Colonic mucosa (tissue), 4 donors: ENCODE measurements at regions not wholly inside any gene's neighbourhood (a gene's known extent, or its start where the extent isn't known, plus 50 kb on each side); places are given as distances from the start of the nearest gene placed in this dataset.

Source experiments
- DNase-seq: peaks from one replicate; pipeline ENCODE4 v3.0.0-alpha.2; 2020
- H3K27ac ChIP-seq: fragments of 200-600 bp; one replicate; pipeline ENCODE4 v1.8.0; 2021
- H3K27me3 ChIP-seq: fragments of 200-600 bp; one replicate; pipeline ENCODE4 v1.8.0; 2021
- H3K36me3 ChIP-seq: fragments of 200-600 bp; one replicate; pipeline ENCODE4 v1.8.0; 2021
- H3K4me1 ChIP-seq: fragments of 200-600 bp; one replicate; pipeline ENCODE4 v1.8.0; 2021; ENCODE audit warnings: mild to moderate bottlenecking
- H3K4me3 ChIP-seq: fragments of 200-600 bp; one replicate; pipeline ENCODE4 v1.8.0; 2021
- H3K9ac ChIP-seq, 2 donors: one replicate each; pipeline ENCODE4 v1.7.0; 2013; ENCODE audit warnings: control low read depth in 2 of 2, low read depth in 2 of 2, low read length in 2 of 2
- H3K9me3 ChIP-seq: fragments of 200-600 bp; one replicate; pipeline ENCODE4 v1.8.0; 2021
- CTCF ChIP-seq: fragments of 200-600 bp; IDR thresholded peaks from one replicate; pipeline ENCODE4 v1.8.0; 2022; ENCODE audit warnings: antibody characterized with exemption, mild to moderate bottlenecking
- intact Hi-C: fragments of 100-400 bp; cut with DNase I; formaldehyde crosslinking; loops from one replicate; pipeline ENCODE4 v1.14.1; 2022
- donor health status: healthy.
- donor health status: DM: no; HTN: no; CAD: no.
- donor health status: DM: no; HTN: no; CAD: no.

- no peak for TF ChIP-seq CTCF
- Histone ChIP-seq H3K4me3 (no peak overlapping the region), H3K9me3 (no peaks in the 10 kb centered on the region), H3K36me3 (no peaks in the 10 kb centered on the region), H3K4me1 (no peaks in the 10 kb centered on the region), H3K9ac (no peak overlapping the region), H3K27me3 (no peaks in the 10 kb centered on the region), H3K27ac (no peak overlapping the region)
- intact Hi-C loops, result no loop called here
- peak; percentile 6 for DNase-seq
Observed at GRCh38 chr15:69609176-69609575, 156.6 kb downstream of the RPLP1 start.

GRCh38 chr15:69609776-69610175 is 157.2 kb downstream of the RPLP1 start:
- Histone ChIP-seq H3K4me1 (no peaks in the 10 kb centered on the region), H3K27me3 (no peaks in the 10 kb centered on the region), H3K36me3 (no peaks in the 10 kb centered on the region), H3K27ac (no peak overlapping the region), H3K9me3 (no peaks in the 10 kb centered on the region), H3K4me3 (no peak overlapping the region), H3K9ac (no peak overlapping the region)
- DNase-seq, result no peak
- intact Hi-C loops, result no loop called here
- TF ChIP-seq CTCF, result no peak

- Histone ChIP-seq H3K9ac (no peak overlapping the region), H3K4me1 (no peaks in the 10 kb centered on the region), H3K27ac (no peak overlapping the region), H3K36me3 (no peaks in the 10 kb centered on the region), H3K4me3 (no peak overlapping the region), H3K9me3 (no peaks in the 10 kb centered on the region), H3K27me3 (no peaks in the 10 kb centered on the region)
- intact Hi-C loops, result no loop called here
- DNase-seq, result no peak
- TF ChIP-seq CTCF, result no peak
Observed at GRCh38 chr15:69610277-69610676, 157.7 kb downstream of the RPLP1 start.

- H3K36me3 ChIP-seq, result no peaks in the 10 kb centered on the region
- DNase-seq, result peak; percentile 6
- intact Hi-C loops, result no loop called here
- H3K4me3 ChIP-seq, result no peak overlapping the region
- H3K9me3 ChIP-seq, result no peaks in the 10 kb centered on the region
- TF ChIP-seq CTCF, result no peak
- no peak overlapping the region for H3K27ac ChIP-seq
- H3K9ac ChIP-seq, result no peak overlapping the region
- no peaks in the 10 kb centered on the region for H3K27me3 ChIP-seq
- H3K4me1 ChIP-seq, result no peaks in the 10 kb centered on the region
Observed at GRCh38 chr15:69610858-69611257, 158.2 kb downstream of the RPLP1 start.

GRCh38 chr15:69612112-69612511 is 159.5 kb downstream of the RPLP1 start:
- Histone ChIP-seq H3K9me3 (no peaks in the 10 kb centered on the region), H3K36me3 (no peaks in the 10 kb centered on the region), H3K27ac (no peak overlapping the region), H3K9ac (no peak overlapping the region), H3K4me1 (no peaks in the 10 kb centered on the region), H3K4me3 (no peak overlapping the region), H3K27me3 (no peaks in the 10 kb centered on the region)
- peak; percentile 15 for DNase-seq
- TF ChIP-seq CTCF, result no peak
- intact Hi-C loops, result no loop called here

GRCh38 chr15:69613182-69613581 is 160.6 kb downstream of the RPLP1 start:
- no peaks in the 10 kb centered on the region for H3K9me3 ChIP-seq
- no peak overlapping the region for H3K4me3 ChIP-seq
- H3K4me1 ChIP-seq, result no peaks in the 10 kb centered on the region
- intact Hi-C loops, result no loop called here
- no peaks in the 10 kb centered on the region for H3K36me3 ChIP-seq
- TF ChIP-seq CTCF, result no peak
- DNase-seq, result no peak
- H3K27ac ChIP-seq, result no peak overlapping the region
- H3K9ac ChIP-seq, result no peak overlapping the region
- H3K27me3 ChIP-seq, result no peaks in the 10 kb centered on the region
